GM23338 (cell line): ENCODE measurements at regions not wholly inside any gene's neighbourhood (a gene's known extent, or its start where the extent isn't known, plus 50 kb on each side); places are given as distances from the start of the nearest gene placed in this dataset.
"Not testable (repeated sequence)": the region's sequence is repeated elsewhere in the genome, so short reads cannot be mapped to it uniquely, and the experiment has no call there.

ENCODE experiments used
- ATAC-seq: fragments of 200-7000 bp; cut with Tn5 transposase; 3 replicates; pipeline ENCODE4 v1.9.1; 2020
- DNase-seq: peaks from one replicate; pipeline ENCODE4 v3.0.0-alpha.2; 2015; ENCODE audit warnings: low spot score
- H2AFZ ChIP-seq: fragments of 200-600 bp; sonication (generic); 2 replicates; pipeline ENCODE4 v1.8.0; 2016; ENCODE audit warnings: antibody characterized with exemption, mild to moderate bottlenecking, moderate library complexity
- H3F3A ChIP-seq: fragments of 200-600 bp; sonication (generic); replicated peaks from 2 replicates; pipeline ENCODE4 v1.8.0; 2017; ENCODE audit warnings: antibody characterized with exemption, mixed run types, low read depth
- H3K27ac ChIP-seq: fragments of 200-600 bp; sonication (generic); 2 replicates; pipeline ENCODE4 v1.6.1; 2016; ENCODE audit warnings: low read depth
- H3K27me3 ChIP-seq: fragments of 200-600 bp; sonication (generic); 2 replicates; pipeline ENCODE4 v1.8.0; 2016; ENCODE audit warnings: mild to moderate bottlenecking, mixed run types, moderate library complexity; ENCODE audit not compliant: insufficient read depth
- H3K36me3 ChIP-seq: fragments of 200-600 bp; sonication (generic); 2 replicates; pipeline ENCODE4 v1.8.0; 2016; ENCODE audit warnings: mild to moderate bottlenecking; ENCODE audit not compliant: insufficient read depth
- H3K4me1 ChIP-seq: fragments of 200-600 bp; sonication (generic); 2 replicates; pipeline ENCODE4 v1.8.0; 2016; ENCODE audit warnings: mild to moderate bottlenecking, moderate library complexity; ENCODE audit not compliant: insufficient read depth
- H3K4me2 ChIP-seq: fragments of 200-600 bp; sonication (generic); 2 replicates; pipeline ENCODE4 v1.7.1; 2017; ENCODE audit warnings: mixed run types
- H3K4me3 ChIP-seq: fragments of 200-600 bp; sonication (generic); 2 replicates; pipeline ENCODE4 v1.6.1; 2016; ENCODE audit warnings: mixed run types
- H3K79me2 ChIP-seq: fragments of 200-600 bp; sonication (generic); replicated peaks from 2 replicates; pipeline ENCODE4 v1.8.0; 2017; ENCODE audit warnings: mild to moderate bottlenecking; ENCODE audit not compliant: insufficient read depth
- H3K9me2 ChIP-seq: fragments of 200-600 bp; sonication (generic); 2 replicates; pipeline ENCODE4 v1.8.0; 2017; ENCODE audit not compliant: insufficient read depth
- H4K20me1 ChIP-seq: fragments of 200-600 bp; sonication (generic); replicated peaks from 2 replicates; pipeline ENCODE4 v1.8.0; 2017; ENCODE audit warnings: mild to moderate bottlenecking; ENCODE audit not compliant: insufficient read depth
- H3K27ac Mint-ChIP-seq: 2 replicates; pipeline ENCODE4 v1.8.0; 2020; ENCODE audit warnings: inconsistent platforms, mild to moderate bottlenecking, moderate library complexity, mixed read lengths
- H3K27me3 Mint-ChIP-seq: 3 replicates; pipeline ENCODE4 v1.8.0; 2022; ENCODE audit warnings: low read depth, mild to moderate bottlenecking, moderate library complexity, mixed read lengths, inconsistent platforms; ENCODE audit not compliant: insufficient read depth, poor library complexity
- H3K36me3 Mint-ChIP-seq: 3 replicates; pipeline ENCODE4 v1.8.0; 2021; ENCODE audit warnings: low read depth, mild to moderate bottlenecking, inconsistent platforms, moderate library complexity, mixed read lengths
- H3K4me1 Mint-ChIP-seq: 3 replicates; pipeline ENCODE4 v1.8.0; 2020; ENCODE audit warnings: mild to moderate bottlenecking, inconsistent platforms, mixed read lengths
- H3K4me3 Mint-ChIP-seq: 3 replicates; pipeline ENCODE4 v1.8.0; 2021; ENCODE audit warnings: moderate library complexity, mild to moderate bottlenecking, inconsistent platforms, mixed read lengths
- H3K9me3 Mint-ChIP-seq: 3 replicates; pipeline ENCODE4 v1.8.0; 2020; ENCODE audit warnings: moderate library complexity, mild to moderate bottlenecking, inconsistent platforms, mixed read lengths
- CREB1 ChIP-seq: fragments of 250-450 bp; sonication (Bioruptor Pico); IDR thresholded peaks from 2 replicates; pipeline ENCODE4 v1.5.0; 2020; ENCODE audit warnings: low read depth, mild to moderate bottlenecking, moderate library complexity
- EZH2 ChIP-seq: fragments of 200-600 bp; sonication (generic); IDR thresholded peaks from one replicate; pipeline ENCODE4 v1.8.0; 2017; ENCODE audit warnings: antibody characterized with exemption, mild to moderate bottlenecking, low read depth; ENCODE audit not compliant: unreplicated experiment
- POLR2AphosphoS5 ChIP-seq: IDR thresholded peaks from 2 replicates; pipeline ENCODE4 v1.6.1; 2016; ENCODE audit warnings: antibody characterized with exemption, low read depth
- STAT1 ChIP-seq: IDR thresholded peaks from one replicate; pipeline ENCODE4 v1.6.1; 2016; ENCODE audit warnings: antibody characterized with exemption; ENCODE audit not compliant: unreplicated experiment
- ZNF114 ChIP-seq: fragments of 250-450 bp; sonication (Bioruptor Pico); IDR thresholded peaks from 2 replicates; pipeline ENCODE4 v1.5.0; 2020; ENCODE audit warnings: mild to moderate bottlenecking, moderate library complexity
- ZNF331 ChIP-seq: fragments of 250-450 bp; sonication (Bioruptor Pico); IDR thresholded peaks from 2 replicates; pipeline ENCODE4 v1.5.0; 2020; ENCODE audit warnings: low read depth, mild to moderate bottlenecking, moderate library complexity
- TF ChIP-seq, protein P1 (sequence below): IDR thresholded peaks from 2 replicates; pipeline ENCODE4 v1.6.1; 2016; ENCODE audit warnings: antibody characterized with exemption
- TF ChIP-seq, protein P2 (sequence below): IDR thresholded peaks from one replicate; pipeline ENCODE4 v1.6.1; 2018; ENCODE audit warnings: antibody characterized with exemption; ENCODE audit not compliant: unreplicated experiment

DNA sequence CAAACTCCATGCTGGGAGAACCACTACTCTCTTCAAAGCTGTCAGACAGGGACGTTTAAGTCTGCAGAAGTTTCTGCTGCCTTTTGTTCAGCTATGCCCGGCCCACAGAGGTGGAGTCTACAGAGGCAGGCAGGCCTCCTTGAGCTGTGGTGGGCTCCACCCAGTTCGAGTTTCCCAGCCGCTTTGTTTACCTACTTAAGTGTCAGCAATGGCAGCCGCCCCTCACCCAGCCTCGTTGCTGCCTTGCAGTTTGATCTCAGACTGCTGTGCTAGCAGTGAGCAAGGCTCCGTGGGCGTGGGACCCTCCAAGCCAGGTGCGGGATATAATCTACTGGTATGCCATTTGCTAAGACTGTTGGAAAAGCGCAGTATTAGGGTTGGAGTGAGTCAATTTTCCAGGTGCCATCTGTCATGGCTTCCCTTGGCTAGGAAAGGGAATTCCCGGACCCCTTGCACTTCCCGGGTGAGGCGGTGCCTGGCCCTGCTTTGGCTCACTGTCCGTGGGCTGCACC, 190.7 kb downstream of the TTC6 start:
- H3K36me3 ChIP-seq, H3K79me2 ChIP-seq, H2AFZ ChIP-seq, H3K4me2 ChIP-seq, H3K27me3 Mint-ChIP-seq, H3K27ac ChIP-seq, H4K20me1 ChIP-seq, H3K27ac Mint-ChIP-seq, ATAC-seq, H3K27me3 ChIP-seq, H3F3A ChIP-seq, H3K4me1 Mint-ChIP-seq, H3K4me3 Mint-ChIP-seq, H3K4me3 ChIP-seq, H3K9me2 ChIP-seq, H3K4me1 ChIP-seq, DNase-seq, H3K36me3 Mint-ChIP-seq: not testable (repeated sequence)
- peaks cover 11% of the 10 kb centered on the region; the same call in 1 of the 3 replicates for H3K9me3 Mint-ChIP-seq

DNA sequence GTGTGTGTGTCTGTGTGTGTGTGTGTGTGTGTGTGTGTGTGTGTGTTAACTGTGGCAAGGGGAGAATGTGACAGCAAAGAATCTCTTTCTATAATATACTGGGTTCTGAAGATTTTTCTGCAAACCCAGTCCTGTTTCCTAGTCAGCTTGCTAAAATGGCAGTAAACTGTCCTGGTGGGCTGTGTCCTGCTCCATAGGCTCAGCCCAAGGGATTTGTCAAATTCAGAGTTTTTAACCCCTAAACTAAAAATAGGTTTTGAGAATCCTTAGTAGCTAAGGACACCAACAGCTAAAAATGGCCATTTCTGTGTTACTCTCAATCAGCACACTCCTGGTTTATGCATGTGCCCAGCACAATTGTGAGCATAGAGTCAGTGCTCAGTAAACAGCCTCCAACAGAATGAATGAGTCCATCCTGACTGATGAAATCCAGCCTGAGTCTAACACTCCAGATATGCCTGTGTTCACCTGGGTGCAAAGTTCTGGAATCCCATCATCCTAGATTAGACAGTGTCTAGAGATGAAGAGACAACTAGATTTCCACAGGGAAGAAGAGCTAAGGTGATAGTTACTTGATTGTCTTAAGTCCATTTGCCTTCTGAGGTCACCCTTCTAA, 192.6 kb downstream of the TTC6 start:
- H3F3A ChIP-seq: no peaks in the 10 kb centered on the region
- Mint-ChIP-seq H3K9me3 (0 out of 3 replicates have a peak, but pooled peaks cover 2% of the 10 kb centered on the region), H3K36me3 (peaks cover 2% of the 10 kb centered on the region; the same call in 1 of the 3 replicates), H3K27ac (no peak overlapping the region), H3K4me1 (no peaks in the 10 kb centered on the region), H3K4me3 (no peak overlapping the region), H3K27me3 (peaks cover 1% of the 10 kb centered on the region)
- H3K4me3 ChIP-seq: no peak overlapping the region
- DNase-seq: no peak
- ATAC-seq: no peak
- H3K27ac ChIP-seq: no peak overlapping the region
- H3K4me2 ChIP-seq: no peak overlapping the region
- no peaks in the 10 kb centered on the region for H3K36me3 ChIP-seq
- no peaks in the 10 kb centered on the region for H3K9me2 ChIP-seq
- no peak for TF ChIP-seq EZH2
- no peak for TF ChIP-seq POLR2AphosphoS5
- no peak for TF ChIP-seq CREB1 (CRISPR knock-in tag)
- TF ChIP-seq ZNF114: no peak
- TF ChIP-seq, protein P1, sequence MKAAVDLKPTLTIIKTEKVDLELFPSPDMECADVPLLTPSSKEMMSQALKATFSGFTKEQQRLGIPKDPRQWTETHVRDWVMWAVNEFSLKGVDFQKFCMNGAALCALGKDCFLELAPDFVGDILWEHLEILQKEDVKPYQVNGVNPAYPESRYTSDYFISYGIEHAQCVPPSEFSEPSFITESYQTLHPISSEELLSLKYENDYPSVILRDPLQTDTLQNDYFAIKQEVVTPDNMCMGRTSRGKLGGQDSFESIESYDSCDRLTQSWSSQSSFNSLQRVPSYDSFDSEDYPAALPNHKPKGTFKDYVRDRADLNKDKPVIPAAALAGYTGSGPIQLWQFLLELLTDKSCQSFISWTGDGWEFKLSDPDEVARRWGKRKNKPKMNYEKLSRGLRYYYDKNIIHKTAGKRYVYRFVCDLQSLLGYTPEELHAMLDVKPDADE: no peak
- TF ChIP-seq ZNF331 (CRISPR knock-in tag): no peak
- H2AFZ ChIP-seq: no peak overlapping the region
- no peaks in the 10 kb centered on the region for H3K4me1 ChIP-seq
- no peaks in the 10 kb centered on the region for H3K79me2 ChIP-seq
- H3K27me3 ChIP-seq: no peaks in the 10 kb centered on the region
- H4K20me1 ChIP-seq: no peaks in the 10 kb centered on the region

DNA sequence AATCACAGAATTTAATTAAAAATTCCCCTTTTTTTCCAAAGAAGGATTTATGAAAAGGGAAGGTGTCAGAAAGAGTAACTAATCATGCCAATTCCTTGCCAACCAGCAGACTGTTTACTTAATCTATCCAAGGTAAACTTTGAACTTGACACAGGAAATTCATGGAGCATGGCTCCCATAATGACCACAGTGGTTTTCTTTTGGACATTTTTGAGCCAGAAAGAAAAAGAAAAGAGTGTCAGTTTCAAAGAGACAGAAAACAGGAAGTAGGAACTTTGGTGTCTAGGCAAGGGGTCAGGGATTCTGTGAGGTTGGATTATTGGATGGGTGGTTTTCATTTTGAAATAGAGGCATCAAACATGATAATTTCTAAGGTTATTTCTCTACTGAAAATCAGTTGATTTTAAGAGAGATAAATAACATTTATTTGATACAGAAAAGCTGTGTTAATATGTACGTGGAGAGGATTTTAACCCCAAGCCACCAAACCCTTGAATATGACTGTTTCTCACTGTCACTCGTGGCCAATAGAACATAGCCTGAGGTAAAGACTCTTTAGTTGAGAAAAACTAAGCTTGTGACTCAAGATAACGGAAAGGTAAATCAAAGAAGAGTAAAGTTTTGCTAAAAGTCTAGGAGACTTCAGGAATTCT, 196.1 kb downstream of the TTC6 start:
- H3K9me3 Mint-ChIP-seq: 0 out of 3 replicates have a peak, but pooled peaks cover 2% of the 10 kb centered on the region
- TF ChIP-seq, protein P2, sequence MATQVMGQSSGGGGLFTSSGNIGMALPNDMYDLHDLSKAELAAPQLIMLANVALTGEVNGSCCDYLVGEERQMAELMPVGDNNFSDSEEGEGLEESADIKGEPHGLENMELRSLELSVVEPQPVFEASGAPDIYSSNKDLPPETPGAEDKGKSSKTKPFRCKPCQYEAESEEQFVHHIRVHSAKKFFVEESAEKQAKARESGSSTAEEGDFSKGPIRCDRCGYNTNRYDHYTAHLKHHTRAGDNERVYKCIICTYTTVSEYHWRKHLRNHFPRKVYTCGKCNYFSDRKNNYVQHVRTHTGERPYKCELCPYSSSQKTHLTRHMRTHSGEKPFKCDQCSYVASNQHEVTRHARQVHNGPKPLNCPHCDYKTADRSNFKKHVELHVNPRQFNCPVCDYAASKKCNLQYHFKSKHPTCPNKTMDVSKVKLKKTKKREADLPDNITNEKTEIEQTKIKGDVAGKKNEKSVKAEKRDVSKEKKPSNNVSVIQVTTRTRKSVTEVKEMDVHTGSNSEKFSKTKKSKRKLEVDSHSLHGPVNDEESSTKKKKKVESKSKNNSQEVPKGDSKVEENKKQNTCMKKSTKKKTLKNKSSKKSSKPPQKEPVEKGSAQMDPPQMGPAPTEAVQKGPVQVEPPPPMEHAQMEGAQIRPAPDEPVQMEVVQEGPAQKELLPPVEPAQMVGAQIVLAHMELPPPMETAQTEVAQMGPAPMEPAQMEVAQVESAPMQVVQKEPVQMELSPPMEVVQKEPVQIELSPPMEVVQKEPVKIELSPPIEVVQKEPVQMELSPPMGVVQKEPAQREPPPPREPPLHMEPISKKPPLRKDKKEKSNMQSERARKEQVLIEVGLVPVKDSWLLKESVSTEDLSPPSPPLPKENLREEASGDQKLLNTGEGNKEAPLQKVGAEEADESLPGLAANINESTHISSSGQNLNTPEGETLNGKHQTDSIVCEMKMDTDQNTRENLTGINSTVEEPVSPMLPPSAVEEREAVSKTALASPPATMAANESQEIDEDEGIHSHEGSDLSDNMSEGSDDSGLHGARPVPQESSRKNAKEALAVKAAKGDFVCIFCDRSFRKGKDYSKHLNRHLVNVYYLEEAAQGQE: no peak
- TF ChIP-seq STAT1: no peak

More for the DNA sequence above, 196.1 kb downstream of the TTC6 start:
- Histone ChIP-seq H2AFZ (no peak overlapping the region), H3K36me3 (no peaks in the 10 kb centered on the region), H3K9me2 (no peaks in the 10 kb centered on the region), H3K4me2 (no peak overlapping the region), H3F3A (no peaks in the 10 kb centered on the region), H4K20me1 (no peaks in the 10 kb centered on the region), H3K27me3 (no peaks in the 10 kb centered on the region), H3K27ac (no peak overlapping the region), H3K4me3 (no peak overlapping the region), H3K79me2 (no peaks in the 10 kb centered on the region), H3K4me1 (no peaks in the 10 kb centered on the region)
- DNase-seq (no peak), ATAC-seq (no peak)
- Mint-ChIP-seq H3K27ac (no peak overlapping the region), H3K27me3 (peaks cover 1% of the 10 kb centered on the region), H3K4me1 (no peaks in the 10 kb centered on the region), H3K36me3 (peaks cover 2% of the 10 kb centered on the region; the same call in 1 of the 3 replicates), H3K4me3 (no peak overlapping the region)
